Trophoblast cell (in vitro differentiated cells and primary cell): ENCODE measurements at regions not wholly inside any gene's neighbourhood (a gene's known extent, or its start where the extent isn't known, plus 50 kb on each side); places are given as distances from the start of the nearest gene placed in this dataset.

Experiments used
- DNase-seq, 2 donors: peaks; one replicate each; pipeline ENCODE4 v3.0.0-alpha.2; 2016
- H2AFZ ChIP-seq: 2 replicates; pipeline ENCODE4 v1.6.1; 2013; ENCODE audit warnings: low read length, moderate library complexity, mild to moderate bottlenecking; ENCODE audit not compliant: insufficient read depth, poor library complexity
- H2AK5ac ChIP-seq: 2 replicates; pipeline ENCODE4 v1.6.1; 2013; ENCODE audit warnings: mild to moderate bottlenecking, low read length
- H2BK120ac ChIP-seq: 2 replicates; pipeline ENCODE4 v1.6.1; 2013; ENCODE audit warnings: low read length, mild to moderate bottlenecking, moderate library complexity; ENCODE audit not compliant: insufficient read depth, poor library complexity
- H2BK12ac ChIP-seq: 2 replicates; pipeline ENCODE4 v1.6.1; 2013; ENCODE audit warnings: mild to moderate bottlenecking, low read length, moderate library complexity
- H2BK5ac ChIP-seq: 2 replicates; pipeline ENCODE4 v1.6.1; 2013; ENCODE audit warnings: low read length, low read depth, moderate library complexity, mild to moderate bottlenecking; ENCODE audit not compliant: poor library complexity
- H3K14ac ChIP-seq: 2 replicates; pipeline ENCODE4 v1.6.1; 2013; ENCODE audit warnings: mild to moderate bottlenecking, low read length
- H3K18ac ChIP-seq: 2 replicates; pipeline ENCODE4 v1.6.1; 2013; ENCODE audit warnings: mild to moderate bottlenecking, low read length
- H3K23ac ChIP-seq: 2 replicates; pipeline ENCODE4 v1.6.1; 2013; ENCODE audit warnings: low read length
- H3K27ac ChIP-seq: 2 replicates; pipeline ENCODE4 v1.5.1; 2013; ENCODE audit warnings: low read depth, mild to moderate bottlenecking, inconsistent platforms, low read length, moderate library complexity
- H3K27me3 ChIP-seq: 2 replicates; pipeline ENCODE4 v1.6.1; 2013; ENCODE audit warnings: inconsistent platforms, mild to moderate bottlenecking, low read length, moderate library complexity; ENCODE audit not compliant: insufficient read depth
- H3K36me3 ChIP-seq, 2 experiments: 1 replicate in 1 of 2; 2 replicates in 1 of 2; pipeline ENCODE4 v1.6.1; 2013; ENCODE audit warnings: low read length in 2 of 2, mild to moderate bottlenecking in 2 of 2, moderate library complexity in 1 of 2; ENCODE audit not compliant: insufficient read depth in 2 of 2, control insufficient read depth in 1 of 2
- H3K4ac ChIP-seq: 2 replicates; pipeline ENCODE4 v1.6.1; 2013; ENCODE audit warnings: low read depth, mild to moderate bottlenecking, low read length, moderate library complexity
- H3K4me1 ChIP-seq, 2 experiments: 1 replicate in 1 of 2; 2 replicates in 1 of 2; pipeline ENCODE4 v1.6.1; 2013; ENCODE audit warnings: low read length in 2 of 2, mild to moderate bottlenecking in 2 of 2, moderate library complexity in 1 of 2; ENCODE audit not compliant: insufficient read depth in 2 of 2, control insufficient read depth in 1 of 2
- H3K4me2 ChIP-seq: 2 replicates; pipeline ENCODE4 v1.6.1; 2013; ENCODE audit warnings: inconsistent platforms, mild to moderate bottlenecking, low read length, moderate library complexity
- H3K4me3 ChIP-seq: 2 replicates; pipeline ENCODE4 v1.5.1; 2013; ENCODE audit warnings: mild to moderate bottlenecking, low read depth, low read length, inconsistent platforms
- H3K79me1 ChIP-seq: one replicate; pipeline ENCODE4 v1.6.1; 2013; ENCODE audit warnings: low read length
- H3K79me2 ChIP-seq: 2 replicates; pipeline ENCODE4 v1.6.1; 2013; ENCODE audit warnings: low read length, mild to moderate bottlenecking; ENCODE audit not compliant: control insufficient read depth, insufficient read depth, poor library complexity
- H3K9ac ChIP-seq: 2 replicates; pipeline ENCODE4 v1.6.1; 2013; ENCODE audit warnings: mild to moderate bottlenecking, low read length
- H3K9me3 ChIP-seq: 2 replicates; pipeline ENCODE4 v1.6.1; 2013; ENCODE audit warnings: low read depth, mild to moderate bottlenecking, control low read depth, inconsistent platforms, low read length; ENCODE audit not compliant: insufficient read depth
- H4K12ac ChIP-seq: 2 replicates; pipeline ENCODE4 v1.6.1; 2013; ENCODE audit warnings: low read depth, mild to moderate bottlenecking, low read length, moderate library complexity
- H4K8ac ChIP-seq: 2 replicates; pipeline ENCODE4 v1.6.1; 2013; ENCODE audit warnings: low read depth, mild to moderate bottlenecking, low read length, moderate library complexity
- H4K91ac ChIP-seq: one replicate; pipeline ENCODE4 v1.6.1; 2013; ENCODE audit warnings: low read depth, mild to moderate bottlenecking, low read length, moderate library complexity
- WGBS: extraction: QIAGEN DNeasy Blood & Tissue Kit; methylation state at CpG from one replicate; pipeline ENCODE4 v1.1.7; 2013; ENCODE audit warnings: missing lambda C conversion rate; ENCODE audit not compliant: insufficient read length, insufficient coverage; ENCODE audit errors: extremely low coverage; 5-methylcytosine and 5-hydroxymethylcytosine counted together

GRCh38 chr9:85260275-85260845, 481.4 kb downstream of the AGTPBP1 start:
- no peak overlapping the region for H3K9ac ChIP-seq
- no peak overlapping the region for H4K91ac ChIP-seq

DNA sequence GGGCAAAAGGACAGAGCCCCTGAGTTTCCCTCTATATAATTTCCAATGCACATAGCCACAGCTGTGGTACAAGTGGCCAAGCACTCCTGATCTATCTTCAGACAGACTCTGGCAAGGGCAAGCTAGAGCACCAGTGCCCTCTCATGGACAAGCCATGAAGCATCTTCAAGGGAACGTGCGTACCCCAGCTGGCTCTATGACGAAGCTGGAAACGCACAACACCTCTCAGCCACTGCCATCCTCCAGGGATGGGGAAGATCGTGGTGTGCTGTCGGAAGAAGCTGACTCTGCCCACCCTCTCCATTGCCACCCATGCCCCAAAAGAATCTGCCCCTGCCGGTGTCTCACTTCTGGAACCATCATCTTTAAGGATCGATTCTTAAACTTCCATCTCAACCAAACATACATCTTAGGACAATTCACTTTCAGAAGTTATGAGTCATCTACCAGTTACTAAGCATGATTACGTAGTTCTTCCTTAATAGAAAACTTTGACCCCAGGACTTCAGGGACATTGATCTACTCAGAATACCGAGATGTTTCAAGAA, 482.9 kb downstream of the AGTPBP1 start:
- no peak overlapping the region for H2AFZ ChIP-seq
- H3K79me2 ChIP-seq: no peaks in the 10 kb centered on the region
- H4K8ac ChIP-seq: no peak overlapping the region
- H3K79me1 ChIP-seq: peaks cover 5% of the 10 kb centered on the region
- H2BK120ac ChIP-seq: no peak overlapping the region
- H3K14ac ChIP-seq: no peak overlapping the region
- H3K4ac ChIP-seq: no peak overlapping the region
- H3K36me3 ChIP-seq: no peaks in the 10 kb centered on the region
- no peak overlapping the region for H3K4me3 ChIP-seq
- peak; percentile 19 to 53 for DNase-seq
- WGBS: no CpG with 5 or more reads among the region's 10 CpGs
- no peak overlapping the region for H3K18ac ChIP-seq
- H3K9me3 ChIP-seq: no peaks in the 10 kb centered on the region
- no peak overlapping the region for H2BK12ac ChIP-seq
- H2BK5ac ChIP-seq: no peak overlapping the region
- H3K4me1 ChIP-seq: peaks cover 0 to 5% of the 10 kb centered on the region in 2 experiments
- no peak overlapping the region for H3K23ac ChIP-seq
- H4K12ac ChIP-seq: no peak overlapping the region
- H3K9ac ChIP-seq: no peak overlapping the region
- H2AK5ac ChIP-seq: no peak overlapping the region
- no peaks in the 10 kb centered on the region for H3K27me3 ChIP-seq
- H3K27ac ChIP-seq: no peak overlapping the region
- no peak overlapping the region for H3K4me2 ChIP-seq
- H4K91ac ChIP-seq: no peak overlapping the region

More at GRCh38 chr9:85260275-85260845, 481.4 kb downstream of the AGTPBP1 start:
- H2AK5ac ChIP-seq: no peak overlapping the region
- no peak overlapping the region for H2BK12ac ChIP-seq
- H4K8ac ChIP-seq: no peak overlapping the region
- no peaks in the 10 kb centered on the region for H3K79me2 ChIP-seq
- H3K4me1 ChIP-seq: peaks cover 2 to 10% of the 10 kb centered on the region in 2 experiments
- no peak overlapping the region for H3K23ac ChIP-seq
- no peak for DNase-seq
- H2BK5ac ChIP-seq: peak overlapping the region; percentile 46
- no peak overlapping the region for H3K18ac ChIP-seq
- H3K79me1 ChIP-seq: peaks cover 10% of the 10 kb centered on the region
- H3K27me3 ChIP-seq: no peaks in the 10 kb centered on the region
- H3K9me3 ChIP-seq: no peaks in the 10 kb centered on the region
- H3K36me3 ChIP-seq: no peaks in the 10 kb centered on the region
- no peak overlapping the region for H4K12ac ChIP-seq
- no peak overlapping the region for H2AFZ ChIP-seq
- H3K4me2 ChIP-seq: no peak overlapping the region
- no peak overlapping the region for H3K14ac ChIP-seq
- no peak overlapping the region for H3K4me3 ChIP-seq
- no CpG with 5 or more reads among the region's 2 CpGs for WGBS
- H3K27ac ChIP-seq: no peak overlapping the region
- H3K4ac ChIP-seq: no peak overlapping the region
- H2BK120ac ChIP-seq: no peak overlapping the region

DNA sequence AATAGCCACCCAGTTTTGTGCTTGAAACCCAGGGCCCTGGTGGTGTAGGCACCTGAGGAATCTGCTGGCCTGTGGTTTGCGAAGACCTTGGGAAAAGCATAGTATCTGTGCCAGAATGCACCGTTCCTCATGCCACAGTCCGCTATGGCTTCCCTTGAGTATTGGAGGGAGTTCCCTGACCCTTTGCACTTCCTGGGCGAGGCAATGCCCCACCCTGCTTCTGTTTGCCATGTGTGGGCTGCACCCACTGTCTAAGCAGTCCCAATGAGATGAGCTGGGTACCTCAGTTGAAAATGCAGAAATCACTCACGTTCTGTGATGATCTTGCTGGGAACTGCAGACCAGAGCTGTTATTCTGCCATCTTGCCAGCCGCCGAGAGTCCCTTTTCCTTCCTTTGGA, 483.5 kb downstream of the AGTPBP1 start:
- H2AK5ac ChIP-seq: no peak overlapping the region
- H3K9me3 ChIP-seq: no peaks in the 10 kb centered on the region
- no peak overlapping the region for H3K23ac ChIP-seq
- no peaks in the 10 kb centered on the region for H3K36me3 ChIP-seq
- no peak overlapping the region for H3K14ac ChIP-seq
- H2BK5ac ChIP-seq: no peak overlapping the region
- H2BK12ac ChIP-seq: peak overlapping the region; percentile 13
- no peak overlapping the region for H4K8ac ChIP-seq
- H3K4me1 ChIP-seq: peaks cover 0 to 5% of the 10 kb centered on the region in 2 experiments
- no peak overlapping the region for H4K12ac ChIP-seq
- H3K4ac ChIP-seq: no peak overlapping the region
- WGBS: no CpG with 5 or more reads among the region's 7 CpGs
- H3K27me3 ChIP-seq: no peaks in the 10 kb centered on the region
- H3K27ac ChIP-seq: no peak overlapping the region
- no peak for DNase-seq
- H3K4me3 ChIP-seq: no peak overlapping the region
- no peak overlapping the region for H3K9ac ChIP-seq
- no peak overlapping the region for H3K18ac ChIP-seq
- H2AFZ ChIP-seq: no peak overlapping the region
- H4K91ac ChIP-seq: peak overlapping the region; percentile 29
- no peak overlapping the region for H2BK120ac ChIP-seq
- H3K79me1 ChIP-seq: peaks cover 5% of the 10 kb centered on the region
- no peaks in the 10 kb centered on the region for H3K79me2 ChIP-seq
- H3K4me2 ChIP-seq: no peak overlapping the region

DNA sequence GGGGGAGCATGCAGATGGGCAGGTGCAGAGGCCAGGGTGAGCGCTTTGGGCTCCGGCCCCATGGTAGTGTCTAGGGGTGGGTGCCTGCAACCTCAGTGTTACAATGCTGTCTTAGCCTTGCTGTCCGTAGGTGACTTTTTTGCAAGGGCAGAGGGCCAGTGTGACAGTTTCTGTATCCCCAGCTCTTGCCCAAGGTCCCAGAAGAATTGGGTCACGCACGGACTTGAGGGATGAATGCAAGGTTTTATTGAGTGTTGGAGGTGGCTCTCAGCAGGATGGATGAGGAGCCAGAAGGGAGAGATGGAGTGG, 492.5 kb downstream of the AGTPBP1 start:
- no peak overlapping the region for H3K4me2 ChIP-seq
- no peaks in the 10 kb centered on the region for H3K79me2 ChIP-seq
- peak overlapping the region; percentile 5 for H2AFZ ChIP-seq
- WGBS: no CpG with 5 or more reads among the region's 5 CpGs
- peak overlapping the region; percentile 51 for H2AK5ac ChIP-seq
- peaks cover 2% of the 10 kb centered on the region for H3K9me3 ChIP-seq
- H2BK12ac ChIP-seq: peak overlapping the region; percentile 76
- DNase-seq: no peak
- H3K4me3 ChIP-seq: peak overlapping the region; percentile 3
- no peak overlapping the region for H3K23ac ChIP-seq
- peak overlapping the region; percentile 23 for H2BK120ac ChIP-seq
- peak overlapping the region; percentile 63 for H3K27ac ChIP-seq
- no peak overlapping the region for H3K9ac ChIP-seq
- H3K4me1 ChIP-seq: peaks cover 11 to 14% of the 10 kb centered on the region in 2 experiments
- H3K4ac ChIP-seq: no peak overlapping the region
- peak overlapping the region; percentile 27 for H3K14ac ChIP-seq
- no peaks in the 10 kb centered on the region for H3K27me3 ChIP-seq
- peak overlapping the region; percentile 77 for H4K91ac ChIP-seq
- peaks cover 12% of the 10 kb centered on the region for H3K79me1 ChIP-seq
- H4K12ac ChIP-seq: no peak overlapping the region
- peak overlapping the region; percentile 19 for H3K18ac ChIP-seq
- peak overlapping the region; percentile 45 for H2BK5ac ChIP-seq
- peak overlapping the region; percentile 43 for H4K8ac ChIP-seq
- no peaks in the 10 kb centered on the region for H3K36me3 ChIP-seq
